Activated CD4-positive, CD25-positive, alpha-beta regulatory T cell treated with anti-CD3 and anti-CD28 coated beads, Interleukin-2, amount 50 U/mL, for 16 hours (primary cell): ENCODE measurements at regions not wholly inside any gene's neighbourhood (a gene's known extent, or its start where the extent isn't known, plus 50 kb on each side); places are given as distances from the start of the nearest gene placed in this dataset.

ENCODE experiments used
- DNase-seq: peaks from one replicate; pipeline ENCODE4 v3.0.0-alpha.2; 2020; ENCODE audit warnings: low read depth, low spot score

DNA sequence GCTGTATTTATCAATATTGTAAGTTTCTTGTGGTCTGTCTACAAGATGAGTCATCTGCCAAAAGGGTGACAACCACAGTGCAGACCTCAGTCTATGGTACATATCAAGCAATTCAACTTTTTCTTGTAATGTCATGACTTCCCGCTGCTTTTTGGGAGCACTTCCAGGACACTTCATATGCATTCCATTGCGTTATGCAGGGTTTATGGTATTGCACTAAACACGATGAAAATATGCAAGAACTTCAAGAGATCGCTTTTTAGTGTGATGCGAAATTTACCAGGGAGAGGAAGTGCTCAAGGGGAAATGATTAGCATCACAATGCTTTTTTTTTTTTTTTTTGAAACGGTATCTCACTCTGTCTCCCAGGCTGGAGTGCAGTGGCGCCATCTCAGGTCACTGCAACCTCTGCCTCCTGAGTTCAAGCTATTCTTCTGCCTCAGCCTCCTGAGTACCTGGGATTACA is 166.5 kb downstream of the TFAP2A start:
- DNase-seq: no peak

GRCh38 chr6:10237298-10238038 is 177.4 kb downstream of the TFAP2A start:
- DNase-seq: no peak

DNA sequence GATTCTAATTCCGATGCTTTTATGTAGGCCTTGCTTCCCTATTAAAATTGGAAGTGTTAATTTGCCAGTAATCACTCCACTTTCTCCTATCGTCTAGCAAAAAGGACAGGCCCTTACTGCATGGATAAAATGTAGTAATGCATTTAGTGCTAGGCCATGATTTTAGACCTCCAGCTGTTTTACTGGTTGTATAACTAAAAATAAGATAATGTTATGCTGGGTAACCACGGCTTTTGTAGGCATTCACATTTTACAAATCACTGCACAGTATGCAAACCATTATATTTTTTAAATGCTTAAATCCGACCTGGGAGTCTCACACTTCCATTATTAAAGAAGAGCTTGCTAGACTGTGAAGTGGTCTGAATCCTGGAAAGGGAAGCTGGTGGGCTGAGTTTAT is 179.5 kb downstream of the TFAP2A start:
- no peak for DNase-seq

GRCh38 chr6:10230531-10230930 is 184.3 kb downstream of the TFAP2A start:
- no peak for DNase-seq

DNA sequence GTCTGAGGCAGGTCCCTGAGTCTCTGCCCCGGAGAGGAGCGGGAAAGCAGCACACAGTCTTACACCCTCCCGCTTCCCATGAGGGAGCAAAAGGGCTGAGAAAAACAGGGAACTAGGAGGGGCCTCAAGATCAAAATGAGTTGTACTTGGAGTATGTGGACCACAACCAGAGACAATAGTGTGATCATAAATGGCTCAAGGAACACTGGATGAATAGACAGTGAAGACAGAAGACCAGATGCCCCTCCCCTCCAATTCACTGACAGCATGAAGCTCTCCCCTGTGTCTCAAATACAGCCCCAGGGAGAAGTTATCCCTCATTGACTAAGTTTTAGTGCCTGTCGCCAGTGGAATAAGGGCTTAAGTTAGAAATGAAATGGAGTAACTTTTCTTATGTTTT is 191.0 kb downstream of the TFAP2A start:
- no peak for DNase-seq

DNA sequence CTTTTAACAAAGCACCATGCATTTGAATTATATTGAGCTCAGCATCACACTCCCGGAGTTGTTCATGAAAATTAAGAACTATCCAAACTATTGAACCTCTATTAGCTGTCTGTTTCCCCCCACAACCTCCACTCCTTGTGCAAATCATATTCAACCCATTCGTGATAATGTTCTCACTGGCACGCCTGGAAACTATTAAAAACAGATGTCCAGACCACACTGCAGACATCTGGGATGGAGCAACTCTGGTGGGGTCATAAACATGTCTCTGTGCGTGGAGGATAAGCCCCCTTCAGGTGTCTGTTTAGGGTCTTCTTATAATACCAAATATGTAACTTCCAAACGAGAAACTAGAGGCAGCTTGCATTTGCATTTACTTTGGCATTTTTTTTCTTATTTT is 193.7 kb downstream of the TFAP2A start:
- no peak for DNase-seq

- no peak for DNase-seq
Observed at GRCh38 chr6:10219510-10219909, 195.4 kb downstream of the TFAP2A start.

DNA sequence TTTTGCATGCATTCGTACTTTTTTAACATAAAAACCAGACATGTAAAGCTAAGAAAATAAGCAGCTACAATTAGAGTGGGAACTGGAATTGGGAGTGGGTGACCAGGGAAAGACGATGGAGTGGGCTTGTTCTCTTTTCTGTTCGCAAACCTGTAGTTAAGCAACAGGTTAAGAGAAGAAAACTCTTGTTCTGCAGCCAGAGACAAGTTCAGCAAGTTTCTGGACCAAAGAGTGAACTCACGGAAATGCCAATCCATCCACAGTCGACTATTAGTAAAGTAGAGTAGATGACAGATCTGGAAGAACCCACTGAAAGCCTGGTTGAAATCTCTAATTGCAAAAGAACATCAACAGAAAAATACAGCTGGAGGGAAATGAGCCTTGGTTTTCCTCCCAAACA is 197.8 kb downstream of the TFAP2A start:
- DNase-seq: no peak

- no peak for DNase-seq
Observed at GRCh38 chr6:10215326-10216110, 199.4 kb downstream of the TFAP2A start.

- no peak for DNase-seq
Observed at GRCh38 chr6:10210052-10210451, 204.8 kb downstream of the TFAP2A start.

DNA sequence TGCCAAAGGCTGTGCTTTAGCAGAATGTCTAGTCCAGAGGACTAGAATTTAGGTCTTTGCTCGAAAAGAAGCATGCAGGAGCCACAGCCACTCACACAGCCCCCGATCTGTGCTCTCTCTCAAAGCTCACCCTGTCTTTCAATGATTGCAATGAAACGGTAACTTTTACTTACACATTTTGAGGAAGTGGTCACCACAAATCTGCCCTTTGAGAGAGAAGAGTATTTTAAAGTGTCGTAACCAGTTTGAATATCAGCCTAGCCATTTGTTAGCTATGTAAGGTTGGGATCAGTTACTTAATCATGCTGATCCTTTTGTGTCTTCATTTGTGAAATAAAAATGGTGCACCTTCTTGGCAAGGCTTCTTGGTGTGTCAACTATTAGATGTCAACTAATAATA is 209.0 kb downstream of the TFAP2A start:
- no peak for DNase-seq

DNA sequence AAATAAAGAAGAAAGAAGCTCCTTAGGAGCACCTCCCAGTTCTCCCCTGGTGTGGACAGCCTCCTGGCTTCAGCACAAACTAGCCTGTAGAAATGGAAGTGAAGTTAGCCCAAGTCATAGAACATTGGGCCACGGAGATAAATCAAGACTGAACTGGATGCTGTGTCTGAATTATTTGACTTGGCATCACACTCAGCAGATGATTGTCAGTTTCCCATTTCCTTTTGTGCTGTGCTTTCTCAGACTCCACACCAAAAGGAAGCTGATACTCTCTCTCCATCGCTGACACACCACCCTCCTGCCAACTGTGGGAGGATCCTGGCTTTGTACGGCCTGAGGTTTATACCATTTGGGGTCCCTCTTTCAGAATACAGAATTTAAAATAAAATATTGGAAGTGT is 209.8 kb downstream of the TFAP2A start:
- no peak for DNase-seq

DNA sequence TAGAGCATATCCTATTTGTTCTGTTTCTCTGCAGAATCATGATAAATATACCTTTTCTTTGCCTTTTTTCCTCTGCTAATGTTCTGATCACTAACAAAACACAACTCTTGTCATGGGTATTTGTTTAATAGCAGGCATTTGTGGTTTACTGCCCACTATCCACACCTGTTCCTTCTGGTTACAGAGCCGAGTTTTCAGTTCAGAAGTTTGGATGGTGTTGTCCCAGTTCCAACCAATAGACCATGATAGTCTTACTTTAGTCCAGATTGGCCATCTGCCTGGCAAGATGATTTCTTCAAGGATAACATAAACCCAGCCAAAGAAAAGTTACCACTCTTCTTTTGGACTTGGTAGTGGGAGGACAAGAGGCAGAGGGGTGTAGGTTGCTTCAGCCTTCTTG is 211.2 kb downstream of the TFAP2A start:
- no peak for DNase-seq

GRCh38 chr6:10202581-10202980 is 212.3 kb downstream of the TFAP2A start:
- no peak for DNase-seq

DNA sequence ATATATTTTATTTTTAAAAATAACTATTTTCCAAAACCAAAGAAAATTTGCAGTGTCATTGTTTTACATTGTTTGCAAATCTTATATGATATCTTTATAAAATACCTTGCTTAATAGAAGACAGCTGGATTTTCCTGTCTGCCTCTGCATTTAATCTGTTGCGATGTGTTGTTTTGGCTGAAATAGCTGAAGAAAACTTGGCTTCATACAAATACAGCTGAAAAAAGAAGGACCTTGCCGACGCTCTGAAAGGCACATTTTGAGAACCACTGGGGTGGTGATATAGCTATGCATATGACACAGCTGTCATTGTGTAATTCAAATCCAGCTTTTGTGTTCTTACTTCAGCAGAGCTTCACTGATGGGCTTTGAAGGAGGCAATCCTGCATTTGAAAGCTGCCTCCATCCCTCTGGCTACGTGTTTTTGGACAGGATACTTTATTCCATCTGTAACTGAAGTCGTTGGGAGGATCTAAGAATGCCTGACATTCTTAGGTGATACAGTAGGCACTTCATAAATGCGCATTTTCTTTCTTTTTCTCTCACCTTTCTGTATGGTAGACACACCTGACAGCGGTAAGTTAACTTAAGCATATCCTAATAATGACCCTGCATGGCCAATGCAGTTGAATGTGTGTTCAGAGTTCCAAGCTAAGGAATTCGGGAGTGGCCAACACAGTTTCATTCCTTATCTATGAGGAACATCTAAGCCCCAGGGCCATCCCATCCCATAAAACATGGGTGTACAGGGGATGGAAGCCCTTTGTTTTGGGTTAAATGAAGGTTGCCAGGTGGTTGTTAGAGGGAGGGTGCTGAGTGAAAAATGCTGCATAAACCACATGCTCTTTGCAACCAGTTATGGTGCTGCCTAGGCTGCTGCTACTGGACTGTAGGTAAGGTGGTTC is 213.0 kb downstream of the TFAP2A start:
- DNase-seq: no peak

- no peak for DNase-seq
Observed at GRCh38 chr6:10196090-10196489, 218.8 kb downstream of the TFAP2A start.

DNA sequence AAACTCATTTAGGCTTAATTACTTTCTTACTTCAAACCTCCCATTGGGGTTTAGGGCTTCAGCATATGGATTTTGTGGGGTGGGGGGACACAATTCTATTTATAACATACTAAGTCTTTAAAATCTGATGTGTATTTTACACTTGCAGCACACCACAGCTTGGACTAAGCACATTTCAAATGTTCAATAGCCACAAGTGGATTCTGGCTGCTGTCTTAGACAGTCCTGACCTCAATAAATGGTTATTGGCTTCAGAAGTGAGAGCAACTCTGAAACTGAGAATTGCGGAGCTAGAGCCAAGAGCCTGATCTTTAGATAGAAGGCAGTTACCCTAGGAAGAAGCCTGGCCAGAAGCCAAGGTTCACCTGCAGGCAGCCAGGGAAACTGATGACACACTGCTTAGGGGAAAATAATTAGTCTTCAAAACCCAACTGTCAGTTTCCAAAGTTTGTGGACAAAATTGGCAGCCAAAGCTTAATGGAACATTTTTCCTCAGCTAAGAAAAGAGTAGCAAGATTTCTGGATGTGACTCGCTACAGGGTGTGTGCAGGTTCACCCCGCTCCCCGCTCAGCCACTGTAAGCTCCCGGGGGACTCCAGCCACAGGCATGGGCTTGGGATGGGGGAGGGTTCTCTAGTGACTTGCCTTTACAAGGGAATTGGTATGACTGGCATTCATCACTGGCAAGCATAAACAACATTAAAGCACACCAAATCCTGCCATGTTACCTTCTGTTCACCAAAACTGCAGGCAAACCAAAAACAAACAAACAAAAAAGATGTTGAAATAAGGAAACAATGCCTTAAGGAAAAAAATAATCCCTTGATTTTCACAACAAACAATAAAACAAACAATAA is 219.8 kb downstream of the TFAP2A start:
- DNase-seq: no peak

GRCh38 chr6:10193321-10193720 is 221.6 kb downstream of the TFAP2A start:
- DNase-seq: no peak

GRCh38 chr6:10190042-10190441 is 224.8 kb downstream of the TFAP2A start:
- no peak for DNase-seq

DNA sequence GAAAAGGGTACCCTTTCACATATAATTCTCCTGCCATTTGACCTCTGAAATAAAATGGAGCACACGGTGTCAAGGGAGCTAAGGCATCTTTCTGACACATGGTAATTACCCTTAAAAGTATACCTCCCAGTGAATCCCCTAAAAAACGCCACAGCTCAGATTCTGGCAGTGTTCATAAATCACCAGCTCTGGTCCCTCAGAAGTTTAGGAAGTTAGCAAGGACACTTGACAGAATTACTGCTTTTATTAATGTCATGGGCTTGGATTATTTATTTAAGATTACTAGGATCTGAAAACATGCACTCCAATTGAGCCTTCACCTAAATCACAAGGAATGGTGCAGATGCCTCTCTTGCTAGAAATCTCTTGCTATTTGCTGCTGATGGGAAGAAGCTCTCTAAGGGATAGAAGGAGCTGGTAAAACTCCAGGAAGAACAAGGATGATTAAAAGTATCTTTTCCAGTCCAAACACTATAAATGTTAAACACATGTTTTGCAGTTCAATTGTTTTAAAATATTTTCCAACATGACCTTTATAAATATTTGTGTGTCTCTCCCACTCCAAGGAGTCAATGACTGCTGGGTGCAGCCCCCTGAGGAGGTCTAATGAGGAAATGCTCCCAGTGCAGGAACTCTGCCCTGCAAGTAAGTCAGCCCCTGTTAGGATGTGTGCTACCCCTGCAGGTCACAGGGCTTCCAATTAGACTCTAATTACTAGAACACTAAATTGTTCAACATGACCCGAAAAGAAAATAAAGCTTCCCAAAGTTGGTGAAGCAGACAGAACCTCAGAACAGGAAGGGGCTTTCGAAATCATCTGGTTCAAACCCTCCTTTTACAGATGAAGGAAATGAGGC is 230.3 kb downstream of the TFAP2A start:
- no peak for DNase-seq
